Testis (tissue), 2 donors: ENCODE measurements at regions not wholly inside any gene's neighbourhood (a gene's known extent, or its start where the extent isn't known, plus 50 kb on each side); places are given as distances from the start of the nearest gene placed in this dataset.
A peak's percentile ranks its signal among the peaks of the same experiment; 100 is the strongest.

ENCODE experiments used
- DNase-seq: peaks from one replicate; pipeline ENCODE4 v3.0.0-alpha.2; 2019
- H3K27ac ChIP-seq, 2 donors: fragments of 200-600 bp; sonication (generic); one replicate each; pipeline ENCODE4 v1.5.1; 2019
- H3K27me3 ChIP-seq: fragments of 200-600 bp; sonication (generic); one replicate; pipeline ENCODE4 v1.5.1; 2019
- H3K36me3 ChIP-seq: fragments of 200-600 bp; sonication (generic); one replicate; pipeline ENCODE4 v1.5.1; 2017; ENCODE audit warnings: low read depth; ENCODE audit errors: missing control alignments
- H3K4me1 ChIP-seq: fragments of 200-600 bp; sonication (generic); one replicate; pipeline ENCODE4 v1.5.1; 2019
- H3K4me3 ChIP-seq, 2 donors: fragments of 200-600 bp; sonication (generic); one replicate each; pipeline ENCODE4 v1.5.1; 2017 to 2019
- H3K9me3 ChIP-seq: fragments of 200-600 bp; sonication (generic); one replicate; pipeline ENCODE4 v1.5.1; 2017
- CTCF ChIP-seq, 3 experiments: fragments of 450-650 bp in 2 of 3; fragments of 200-600 bp in 1 of 3; sonication (generic) in 1 of 3; IDR thresholded peaks; one replicate each; pipeline ENCODE4 v1.5.1; 2016 to 2019; ENCODE audit warnings: antibody characterized with exemption in 3 of 3, mild to moderate bottlenecking in 2 of 3, moderate library complexity in 1 of 3
- POLR2A ChIP-seq: fragments of 450-650 bp; IDR thresholded peaks from one replicate; pipeline ENCODE4 v1.6.1; 2017; ENCODE audit warnings: antibody characterized with exemption, mild to moderate bottlenecking, moderate library complexity
- WGBS, 2 donors: methylation state at CpG; one replicate each; pipeline ENCODE4 v1.1.5; 2018; 5-methylcytosine and 5-hydroxymethylcytosine counted together
- intact Hi-C: fragments of 100-400 bp; cut with DNase I; formaldehyde crosslinking; loops from one replicate; pipeline ENCODE4 v1.15.1; 2023; ENCODE audit warnings: low total_unique reads

- TF ChIP-seq POLR2A, result no peak
- no peak for TF ChIP-seq CTCF (IDR thresholded peaks at IDR 0.05)
- 76% methylated on average over 8 of the region's 8 CpGs for WGBS, 2 donors
- H3K4me3 ChIP-seq, result no peak overlapping the region
- intact Hi-C loops, result no loop called here
- H3K27me3 ChIP-seq, result no peaks in the 10 kb centered on the region
- peaks cover 9% of the 10 kb centered on the region for H3K4me1 ChIP-seq
- no peak for DNase-seq
- no peaks in the 10 kb centered on the region for H3K9me3 ChIP-seq
- H3K36me3 ChIP-seq, result no peaks in the 10 kb centered on the region
- no peak overlapping the region for H3K27ac ChIP-seq
These were observed 87.6 kb upstream of the CLMN start for GRCh38 chr14:95407354-95407753.

- no peak for DNase-seq
- peaks cover 9% of the 10 kb centered on the region for H3K4me1 ChIP-seq
- WGBS, 2 donors, result 66 to 73% methylated on average over 5 of the region's 5 CpGs
- no peak for TF ChIP-seq POLR2A
- no peak for TF ChIP-seq CTCF (IDR thresholded peaks at IDR 0.05)
- intact Hi-C loops, result no loop called here
- no peaks in the 10 kb centered on the region for H3K27me3 ChIP-seq
- H3K36me3 ChIP-seq, result no peaks in the 10 kb centered on the region
- no peaks in the 10 kb centered on the region for H3K9me3 ChIP-seq
- H3K27ac ChIP-seq, result no peak overlapping the region
- no peak overlapping the region for H3K4me3 ChIP-seq
These were observed 87.1 kb upstream of the CLMN start for GRCh38 chr14:95406756-95407277.

- 80 to 87% methylated on average over 7 of the region's 7 CpGs for WGBS, 2 donors
- no peak for DNase-seq
- Histone ChIP-seq H3K4me3 (no peak overlapping the region), H3K4me1 (peaks cover 5% of the 10 kb centered on the region), H3K27me3 (no peaks in the 10 kb centered on the region), H3K36me3 (no peaks in the 10 kb centered on the region), H3K27ac (no peak overlapping the region), H3K9me3 (no peaks in the 10 kb centered on the region)
- intact Hi-C loops, result no loop called here
- TF ChIP-seq CTCF (IDR thresholded peaks at IDR 0.05) (no peak), POLR2A (no peak)
These were observed 84.9 kb upstream of the CLMN start for GRCh38 chr14:95404583-95404982.

- Histone ChIP-seq H3K9me3 (no peaks in the 10 kb centered on the region), H3K27ac (peak overlapping the region in 1 of 2 donors; percentile 28), H3K4me3 (no peak overlapping the region), H3K36me3 (no peaks in the 10 kb centered on the region), H3K4me1 (no peaks in the 10 kb centered on the region), H3K27me3 (no peaks in the 10 kb centered on the region)
- intact Hi-C loops, result no loop called here
- WGBS, 2 donors, result 49 to 54% methylated on average over 5 of the region's 5 CpGs
- no peak for DNase-seq
- TF ChIP-seq POLR2A (no peak), CTCF (IDR thresholded peaks at IDR 0.05) (no peak)
These were observed 82.9 kb upstream of the CLMN start for GRCh38 chr14:95402578-95402977.

GRCh38 chr14:95402176-95402575, 82.5 kb upstream of the CLMN start:
- Histone ChIP-seq H3K9me3 (no peaks in the 10 kb centered on the region), H3K4me1 (no peaks in the 10 kb centered on the region), H3K36me3 (no peaks in the 10 kb centered on the region), H3K27ac (peak overlapping the region in 1 of 2 donors; percentile 28), H3K27me3 (no peaks in the 10 kb centered on the region), H3K4me3 (no peak overlapping the region)
- DNase-seq, result no peak
- no peak for TF ChIP-seq POLR2A
- no peak for TF ChIP-seq CTCF (IDR thresholded peaks at IDR 0.05)
- intact Hi-C loops, result no loop called here
- WGBS, 2 donors, result 45 to 52% methylated on average over 2 of the region's 2 CpGs
